OCI-LY1 (cell line): ENCODE measurements at regions not wholly inside any gene's neighbourhood (a gene's known extent, or its start where the extent isn't known, plus 50 kb on each side); places are given as distances from the start of the nearest gene placed in this dataset.

Source experiments
- CTCF ChIP-seq: fragments of 200-600 bp; sonication (generic), shearing (Covaris generic); IDR thresholded peaks from 2 replicates; pipeline ENCODE4 v1.5.1; 2017; ENCODE audit warnings: mild to moderate bottlenecking, antibody characterized with exemption, low read length, moderate library complexity, mixed read lengths
- EZH2 ChIP-seq: fragments of 200-600 bp; sonication (generic), shearing (Covaris generic); IDR thresholded peaks from 2 replicates; pipeline ENCODE4 v1.8.0; 2017; ENCODE audit warnings: borderline replicate concordance, mixed run types, mild to moderate bottlenecking, antibody characterized with exemption, low read length, moderate library complexity, mixed read lengths

- no peak for TF ChIP-seq CTCF
- TF ChIP-seq EZH2, result no peak
These were observed 103.3 kb upstream of the FZD10 start for GRCh38 chr12:130058926-130059472.
